GM12864 (cell line): ENCODE measurements at regions not wholly inside any gene's neighbourhood (a gene's known extent, or its start where the extent isn't known, plus 50 kb on each side); places are given as distances from the start of the nearest gene placed in this dataset.
"Not testable (repeated sequence)": the region's sequence is repeated elsewhere in the genome, so short reads cannot be mapped to it uniquely, and the experiment has no call there.

Source experiments
- DNase-seq: peaks from one replicate; pipeline ENCODE4 v3.0.0-alpha.2; 2011; ENCODE audit warnings: low read depth
- H3K4me3 ChIP-seq: 2 replicates; pipeline ENCODE4 v1.5.1; 2011; ENCODE audit warnings: mild to moderate bottlenecking, low read depth, low read length, control low read depth
- TF ChIP-seq, protein P1 (sequence below): IDR thresholded peaks from 2 replicates; pipeline ENCODE4 v1.5.1; 2011; ENCODE audit warnings: low read depth, mild to moderate bottlenecking, moderate library complexity, low read length, control low read depth, inconsistent platforms; ENCODE audit errors: missing control alignments

GRCh38 chr22:23450434-23450795, 129.7 kb downstream of the IGLL1 start:
- no peak overlapping the region for H3K4me3 ChIP-seq
- DNase-seq = no peak
- TF ChIP-seq, protein P1, sequence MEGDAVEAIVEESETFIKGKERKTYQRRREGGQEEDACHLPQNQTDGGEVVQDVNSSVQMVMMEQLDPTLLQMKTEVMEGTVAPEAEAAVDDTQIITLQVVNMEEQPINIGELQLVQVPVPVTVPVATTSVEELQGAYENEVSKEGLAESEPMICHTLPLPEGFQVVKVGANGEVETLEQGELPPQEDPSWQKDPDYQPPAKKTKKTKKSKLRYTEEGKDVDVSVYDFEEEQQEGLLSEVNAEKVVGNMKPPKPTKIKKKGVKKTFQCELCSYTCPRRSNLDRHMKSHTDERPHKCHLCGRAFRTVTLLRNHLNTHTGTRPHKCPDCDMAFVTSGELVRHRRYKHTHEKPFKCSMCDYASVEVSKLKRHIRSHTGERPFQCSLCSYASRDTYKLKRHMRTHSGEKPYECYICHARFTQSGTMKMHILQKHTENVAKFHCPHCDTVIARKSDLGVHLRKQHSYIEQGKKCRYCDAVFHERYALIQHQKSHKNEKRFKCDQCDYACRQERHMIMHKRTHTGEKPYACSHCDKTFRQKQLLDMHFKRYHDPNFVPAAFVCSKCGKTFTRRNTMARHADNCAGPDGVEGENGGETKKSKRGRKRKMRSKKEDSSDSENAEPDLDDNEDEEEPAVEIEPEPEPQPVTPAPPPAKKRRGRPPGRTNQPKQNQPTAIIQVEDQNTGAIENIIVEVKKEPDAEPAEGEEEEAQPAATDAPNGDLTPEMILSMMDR = no peak

DNA sequence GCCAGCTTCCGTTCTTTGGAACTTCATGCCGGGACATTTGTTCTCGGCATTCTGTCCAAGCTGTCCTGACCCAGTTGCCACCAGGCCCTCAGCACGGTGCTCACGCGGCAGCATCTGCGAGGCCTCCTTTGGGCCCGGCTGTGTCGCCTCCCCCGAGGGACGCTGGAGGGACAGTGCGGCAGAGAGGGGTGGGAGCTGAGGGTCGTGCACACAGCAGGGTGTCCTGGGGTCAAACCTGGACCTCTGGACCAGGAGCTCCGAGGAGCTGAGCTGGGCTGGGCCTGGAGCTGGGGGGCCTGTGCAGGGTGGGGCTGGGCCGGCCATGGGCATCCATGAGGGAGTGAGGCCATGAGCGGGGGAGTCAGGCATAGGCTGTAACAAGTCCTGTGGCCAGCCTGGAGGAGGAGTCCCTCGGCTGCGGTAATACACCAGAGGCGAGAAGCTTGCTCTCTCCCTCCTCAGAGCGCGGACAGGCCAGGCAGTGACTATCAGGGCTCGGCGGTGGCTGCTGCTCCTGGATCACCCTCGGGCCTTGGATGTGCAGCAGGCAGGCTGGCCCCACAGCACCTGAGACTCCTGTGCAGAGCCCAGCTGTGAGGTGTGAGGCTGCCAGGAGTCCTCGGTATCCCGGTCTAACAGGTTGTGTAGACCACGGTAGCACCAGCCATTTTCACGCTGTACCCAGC, 130.2 kb downstream of the IGLL1 start:
- not testable (repeated sequence) for DNase-seq

DNA sequence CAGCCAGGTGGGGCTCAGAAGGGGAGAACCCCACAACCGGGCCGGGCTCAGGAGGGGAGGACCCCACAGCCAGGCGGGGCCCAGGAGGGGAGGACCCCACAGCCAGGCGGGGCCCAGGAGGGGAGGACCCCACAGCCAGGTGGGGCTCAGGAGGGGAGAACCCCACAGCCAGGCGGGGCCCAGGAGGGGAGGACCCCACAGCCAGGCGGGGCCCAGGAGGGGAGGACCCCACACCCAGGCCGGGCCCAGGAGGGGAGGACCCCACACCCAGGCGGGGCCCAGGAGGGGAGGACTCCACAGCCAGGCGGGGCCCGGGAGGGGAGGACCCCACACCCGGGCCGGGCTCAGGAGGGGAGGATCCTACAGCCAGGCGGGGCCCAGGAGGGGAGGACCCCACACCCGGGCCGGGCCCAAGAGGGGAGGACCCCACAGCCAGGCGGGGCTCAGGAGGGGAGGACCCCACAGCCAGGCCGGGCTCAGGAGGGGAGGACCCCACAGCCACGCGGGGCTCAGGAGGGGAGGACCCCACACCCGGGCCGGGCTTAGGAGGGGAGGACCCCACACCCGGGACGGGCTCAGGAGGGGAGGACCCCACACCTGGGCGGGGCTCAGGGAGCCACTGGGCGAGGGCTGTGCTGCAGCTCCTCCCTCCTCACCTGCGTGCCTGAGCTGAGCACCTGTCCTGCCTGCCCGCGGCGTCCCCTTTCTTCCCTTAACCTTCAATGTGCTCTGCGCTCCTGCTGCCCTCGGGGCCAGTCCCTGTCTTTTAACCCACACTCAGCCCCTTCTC, 131.4 kb downstream of the IGLL1 start:
- H3K4me3 ChIP-seq, DNase-seq: not testable (repeated sequence)

More for the DNA sequence above, 130.2 kb downstream of the IGLL1 start:
- H3K4me3 ChIP-seq = not testable (repeated sequence)

GRCh38 chr22:23446796-23447350, 133.2 kb downstream of the IGLL1 start:
- TF ChIP-seq, protein P1 = no peak
- H3K4me3 ChIP-seq = no peak overlapping the region
- DNase-seq = no peak

GRCh38 chr22:23446194-23446593, 133.9 kb downstream of the IGLL1 start:
- DNase-seq, H3K4me3 ChIP-seq: not testable (repeated sequence)

DNA sequence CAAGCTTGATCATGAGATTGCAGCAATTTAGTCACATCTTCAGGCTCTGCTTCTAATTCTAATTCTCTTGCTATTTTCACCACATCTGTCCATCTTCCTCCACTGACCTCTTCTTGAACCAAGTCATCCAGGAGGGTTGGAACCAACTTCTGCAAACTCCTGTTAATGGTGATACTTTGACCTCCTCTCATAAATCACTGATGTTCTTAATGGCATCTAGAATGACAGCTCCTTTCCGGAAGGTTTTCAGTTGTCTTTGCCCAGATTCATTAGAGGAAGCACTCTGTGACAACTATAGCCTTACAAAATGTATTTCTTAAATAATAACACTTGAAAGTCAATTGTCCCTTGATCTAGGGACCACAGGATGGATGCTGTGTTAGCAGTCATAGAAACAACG, 136.2 kb downstream of the IGLL1 start:
- not testable (repeated sequence) for DNase-seq, H3K4me3 ChIP-seq

DNA sequence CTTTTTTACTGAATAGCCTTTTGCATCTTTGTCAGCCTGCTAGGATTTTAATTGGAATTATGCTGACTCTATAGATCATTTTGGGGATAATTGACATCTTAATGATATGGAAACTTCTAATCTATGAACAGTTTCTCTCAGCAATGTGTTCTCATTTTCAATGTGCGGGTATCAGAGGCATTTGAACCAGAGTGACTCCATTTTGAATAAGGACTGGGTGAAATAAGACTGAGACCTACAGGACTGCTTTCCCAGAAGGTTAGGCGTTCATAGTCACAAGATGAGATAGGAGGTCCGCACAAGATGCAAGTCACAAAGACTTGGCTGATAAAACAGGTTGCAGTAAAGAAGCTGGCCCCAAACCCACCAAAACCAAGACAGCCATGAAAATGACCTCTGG, 140.5 kb downstream of the IGLL1 start:
- H3K4me3 ChIP-seq, DNase-seq: not testable (repeated sequence)

- TF ChIP-seq, protein P1 = no peak
- no peak overlapping the region for H3K4me3 ChIP-seq
- DNase-seq = no peak
Measured at GRCh38 chr22:23438216-23438615, 141.9 kb downstream of the IGLL1 start.

DNA sequence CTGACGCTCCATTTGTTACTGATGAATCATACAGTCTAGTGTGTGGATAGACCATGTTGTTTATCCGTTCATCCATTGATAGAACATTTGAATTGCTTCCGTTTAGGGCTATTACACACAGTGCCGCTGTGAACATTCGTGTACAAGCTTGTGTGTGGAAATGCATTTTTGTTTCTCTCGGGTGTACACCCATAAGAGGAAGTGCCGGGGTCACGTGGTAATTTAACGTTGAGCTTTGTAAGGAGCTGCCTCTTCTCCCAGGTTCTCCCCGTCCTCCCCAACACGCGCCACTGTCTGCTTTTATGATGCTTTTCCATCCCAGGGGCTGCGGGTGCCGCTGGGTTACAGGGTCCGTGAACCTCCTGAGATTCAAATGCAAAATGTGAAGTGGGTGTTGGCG, 142.3 kb downstream of the IGLL1 start:
- no peak for DNase-seq
- H3K4me3 ChIP-seq = no peak overlapping the region
- TF ChIP-seq, protein P1 = no peak

DNA sequence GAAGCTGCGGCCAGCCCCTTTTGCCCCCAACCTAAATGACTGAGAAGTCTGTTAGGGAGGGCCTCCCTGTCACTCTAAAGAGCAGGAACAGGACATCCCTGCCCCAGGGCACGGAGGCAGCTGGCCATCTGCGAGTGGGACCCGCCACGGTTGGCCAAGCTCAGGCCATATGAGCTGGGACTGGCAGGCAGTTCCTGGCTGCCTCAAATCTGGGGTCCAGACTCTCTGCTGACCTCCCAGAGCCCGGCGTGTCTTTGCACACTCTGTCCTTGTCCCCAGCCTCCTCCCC, 143.0 kb downstream of the IGLL1 start:
- DNase-seq, H3K4me3 ChIP-seq: not testable (repeated sequence)

DNA sequence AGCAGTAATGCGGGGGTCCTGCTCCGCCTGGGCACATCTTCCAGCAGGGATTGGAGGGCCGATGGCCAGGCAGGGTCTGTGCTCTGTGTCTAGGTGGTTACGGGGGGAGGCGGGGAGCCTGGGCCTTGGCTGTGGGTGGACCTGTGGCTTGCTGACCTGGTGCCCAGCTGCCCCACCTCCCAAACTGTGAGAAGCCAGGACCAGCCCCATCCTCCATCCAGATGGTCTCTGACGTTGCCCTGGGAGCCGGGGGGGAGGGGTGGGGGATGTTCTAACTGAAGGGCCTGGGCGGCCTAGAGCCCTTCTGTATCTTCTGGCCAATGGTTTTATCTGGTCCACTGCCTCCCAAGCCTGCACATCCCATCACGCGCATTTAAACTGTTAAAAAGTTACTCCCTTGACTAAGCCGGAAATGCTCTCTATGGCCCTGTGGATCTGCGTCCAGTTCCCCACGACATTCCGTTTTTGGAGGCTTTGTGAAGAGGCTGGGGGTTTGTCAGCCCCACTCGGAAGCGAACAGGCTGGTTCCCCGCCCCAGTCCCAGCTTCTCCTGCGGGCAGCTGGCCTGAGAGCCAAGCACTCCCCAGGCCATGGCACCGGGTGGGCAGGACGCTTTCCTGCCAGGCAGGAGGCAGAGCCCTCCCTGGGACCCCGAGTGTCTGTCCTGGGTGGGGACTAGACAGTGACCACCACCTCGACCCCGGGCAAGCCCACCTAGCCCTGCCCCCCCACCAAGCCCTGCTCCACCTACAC, 143.6 kb downstream of the IGLL1 start:
- H3K4me3 ChIP-seq, DNase-seq: not testable (repeated sequence)

GRCh38 chr22:23435186-23435585, 144.9 kb downstream of the IGLL1 start:
- not testable (repeated sequence) for DNase-seq, H3K4me3 ChIP-seq

GRCh38 chr22:23434198-23434830, 145.8 kb downstream of the IGLL1 start:
- not testable (repeated sequence) for H3K4me3 ChIP-seq, DNase-seq
